Astrocyte (in vitro differentiated cells and primary cell): ENCODE measurements at regions not wholly inside any gene's neighbourhood (a gene's known extent, or its start where the extent isn't known, plus 50 kb on each side); places are given as distances from the start of the nearest gene placed in this dataset.
A peak's percentile ranks its signal among the peaks of the same experiment; 100 is the strongest.

Source experiments
- DNase-seq: peaks from one replicate; pipeline ENCODE4 v3.0.0-alpha.2; 2010; ENCODE audit warnings: low read depth
- FAIRE-seq: peaks from 2 replicates; lab custom pipeline; 2011; peaks lifted over from hg19 to GRCh38; lab: Jason Lieb, UNC
- H2AFZ ChIP-seq: 2 replicates; pipeline ENCODE4 v1.6.0; 2012; ENCODE audit warnings: low read depth, low read length, inconsistent platforms
- H3K27ac ChIP-seq: 2 replicates; pipeline ENCODE4 v1.5.1; 2011; ENCODE audit warnings: low read depth, low read length, inconsistent platforms
- H3K27me3 ChIP-seq: 2 replicates; pipeline ENCODE4 v1.6.0; 2011; ENCODE audit warnings: low read length, inconsistent platforms; ENCODE audit not compliant: insufficient read depth
- H3K36me3 ChIP-seq: 2 replicates; pipeline ENCODE4 v1.5.1; 2011; ENCODE audit warnings: low read length, inconsistent platforms; ENCODE audit not compliant: insufficient read depth
- H3K4me1 ChIP-seq: 2 replicates; pipeline ENCODE4 v1.5.1; 2011; ENCODE audit warnings: low read length, inconsistent platforms; ENCODE audit not compliant: insufficient read depth
- H3K4me2 ChIP-seq: 2 replicates; pipeline ENCODE4 v1.6.0; 2012; ENCODE audit warnings: low read length, inconsistent platforms
- H3K4me3 ChIP-seq: 2 replicates; pipeline ENCODE4 v1.5.1; 2011; ENCODE audit warnings: low read depth, mild to moderate bottlenecking, low read length, inconsistent platforms; ENCODE audit not compliant: insufficient read depth
- H3K79me2 ChIP-seq: 2 replicates; pipeline ENCODE4 v1.6.0; 2012; ENCODE audit warnings: mild to moderate bottlenecking, low read length, inconsistent platforms; ENCODE audit not compliant: insufficient read depth
- H3K9ac ChIP-seq: 2 replicates; pipeline ENCODE4 v1.6.0; 2012; ENCODE audit warnings: mild to moderate bottlenecking, low read length, inconsistent platforms
- H3K9me3 ChIP-seq: 2 replicates; pipeline ENCODE4 v1.5.1; 2012; ENCODE audit warnings: low read depth, mild to moderate bottlenecking, low read length, inconsistent platforms; ENCODE audit not compliant: insufficient read depth
- H4K20me1 ChIP-seq: 2 replicates; pipeline ENCODE4 v1.6.0; 2012; ENCODE audit warnings: low read length, inconsistent platforms; ENCODE audit not compliant: insufficient read depth
- H3K27ac Mint-ChIP-seq: one replicate; pipeline ENCODE4 v1.8.0; 2021; ENCODE audit warnings: mild to moderate bottlenecking, mixed read lengths; ENCODE audit not compliant: unreplicated experiment
- H3K27me3 Mint-ChIP-seq: one replicate; pipeline ENCODE4 v1.8.0; 2021; ENCODE audit warnings: low read depth, mixed read lengths; ENCODE audit not compliant: unreplicated experiment
- H3K36me3 Mint-ChIP-seq: one replicate; pipeline ENCODE4 v1.8.0; 2021; ENCODE audit warnings: low read depth, mixed read lengths; ENCODE audit not compliant: unreplicated experiment
- H3K4me1 Mint-ChIP-seq: one replicate; pipeline ENCODE4 v1.8.0; 2021; ENCODE audit warnings: low read depth, mixed read lengths; ENCODE audit not compliant: unreplicated experiment
- H3K4me3 Mint-ChIP-seq: one replicate; pipeline ENCODE4 v1.8.0; 2021; ENCODE audit warnings: mild to moderate bottlenecking, moderate library complexity, mixed read lengths; ENCODE audit not compliant: unreplicated experiment
- H3K9me3 Mint-ChIP-seq: one replicate; pipeline ENCODE4 v1.8.0; 2021; ENCODE audit warnings: mild to moderate bottlenecking, mixed read lengths; ENCODE audit not compliant: unreplicated experiment
- EZH2 ChIP-seq: IDR thresholded peaks from 2 replicates; pipeline ENCODE4 v1.6.1; 2012; ENCODE audit warnings: mild to moderate bottlenecking, low read length, inconsistent platforms; ENCODE audit not compliant: insufficient read depth
- TF ChIP-seq, protein P1 (sequence below): IDR thresholded peaks from 2 replicates; pipeline ENCODE4 v1.5.1; 2011; ENCODE audit warnings: low read depth, mild to moderate bottlenecking, inconsistent platforms, low read length, moderate library complexity; ENCODE audit not compliant: insufficient read depth

- H3K36me3 ChIP-seq, result no peaks in the 10 kb centered on the region
- H3K4me3 ChIP-seq, result no peak overlapping the region
- H3K4me1 ChIP-seq, result no peaks in the 10 kb centered on the region
- Mint-ChIP-seq H3K4me3 (no peak overlapping the region), H3K4me1 (peaks cover 2% of the 10 kb centered on the region), H3K9me3 (no peaks in the 10 kb centered on the region), H3K27me3 (no peaks in the 10 kb centered on the region), H3K27ac (no peak overlapping the region), H3K36me3 (no peaks in the 10 kb centered on the region)
- no peak overlapping the region for H3K4me2 ChIP-seq
- no peaks in the 10 kb centered on the region for H3K9me3 ChIP-seq
- no peak overlapping the region for H3K9ac ChIP-seq
- DNase-seq (no peak), FAIRE-seq (no peak)
- H3K79me2 ChIP-seq, result no peaks in the 10 kb centered on the region
- H4K20me1 ChIP-seq, result no peaks in the 10 kb centered on the region
- no peak for TF ChIP-seq EZH2
- TF ChIP-seq, protein P1, sequence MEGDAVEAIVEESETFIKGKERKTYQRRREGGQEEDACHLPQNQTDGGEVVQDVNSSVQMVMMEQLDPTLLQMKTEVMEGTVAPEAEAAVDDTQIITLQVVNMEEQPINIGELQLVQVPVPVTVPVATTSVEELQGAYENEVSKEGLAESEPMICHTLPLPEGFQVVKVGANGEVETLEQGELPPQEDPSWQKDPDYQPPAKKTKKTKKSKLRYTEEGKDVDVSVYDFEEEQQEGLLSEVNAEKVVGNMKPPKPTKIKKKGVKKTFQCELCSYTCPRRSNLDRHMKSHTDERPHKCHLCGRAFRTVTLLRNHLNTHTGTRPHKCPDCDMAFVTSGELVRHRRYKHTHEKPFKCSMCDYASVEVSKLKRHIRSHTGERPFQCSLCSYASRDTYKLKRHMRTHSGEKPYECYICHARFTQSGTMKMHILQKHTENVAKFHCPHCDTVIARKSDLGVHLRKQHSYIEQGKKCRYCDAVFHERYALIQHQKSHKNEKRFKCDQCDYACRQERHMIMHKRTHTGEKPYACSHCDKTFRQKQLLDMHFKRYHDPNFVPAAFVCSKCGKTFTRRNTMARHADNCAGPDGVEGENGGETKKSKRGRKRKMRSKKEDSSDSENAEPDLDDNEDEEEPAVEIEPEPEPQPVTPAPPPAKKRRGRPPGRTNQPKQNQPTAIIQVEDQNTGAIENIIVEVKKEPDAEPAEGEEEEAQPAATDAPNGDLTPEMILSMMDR, result no peak
- H3K27me3 ChIP-seq, result no peaks in the 10 kb centered on the region
- H2AFZ ChIP-seq, result no peak overlapping the region
- H3K27ac ChIP-seq, result no peak overlapping the region
Measured at GRCh38 chr1:74834261-74834660, 101.3 kb downstream of the TYW3 start.

GRCh38 chr1:74835051-74835450 lies 102.1 kb downstream of the TYW3 start:
- no peaks in the 10 kb centered on the region for H3K4me1 ChIP-seq
- Mint-ChIP-seq H3K36me3 (no peaks in the 10 kb centered on the region), H3K9me3 (no peaks in the 10 kb centered on the region), H3K27me3 (no peaks in the 10 kb centered on the region), H3K4me1 (peaks cover 2% of the 10 kb centered on the region), H3K4me3 (no peak overlapping the region), H3K27ac (no peak overlapping the region)
- DNase-seq, result peak; percentile 40
- H3K4me3 ChIP-seq, result no peak overlapping the region
- no peaks in the 10 kb centered on the region for H3K9me3 ChIP-seq
- H3K36me3 ChIP-seq, result no peaks in the 10 kb centered on the region
- no peak overlapping the region for H2AFZ ChIP-seq
- no peaks in the 10 kb centered on the region for H3K27me3 ChIP-seq
- no peak for FAIRE-seq
- peak overlapping the region; percentile 32 for H3K4me2 ChIP-seq
- no peaks in the 10 kb centered on the region for H3K79me2 ChIP-seq
- no peak for TF ChIP-seq EZH2
- TF ChIP-seq, protein P1, result no peak
- H3K9ac ChIP-seq, result no peak overlapping the region
- H4K20me1 ChIP-seq, result no peaks in the 10 kb centered on the region
- H3K27ac ChIP-seq, result no peak overlapping the region

GRCh38 chr1:74842726-74843125 lies 109.8 kb downstream of the TYW3 start:
- DNase-seq, result no peak
- H3K27ac ChIP-seq, result no peak overlapping the region
- no peak for TF ChIP-seq EZH2
- TF ChIP-seq, protein P1, result no peak
- H3K4me3 ChIP-seq, result no peak overlapping the region
- Mint-ChIP-seq H3K27ac (no peak overlapping the region), H3K36me3 (no peaks in the 10 kb centered on the region), H3K9me3 (peaks cover 3% of the 10 kb centered on the region), H3K4me1 (no peaks in the 10 kb centered on the region), H3K4me3 (no peak overlapping the region), H3K27me3 (no peaks in the 10 kb centered on the region)
- H3K9ac ChIP-seq, result no peak overlapping the region
- no peaks in the 10 kb centered on the region for H3K36me3 ChIP-seq
- no peaks in the 10 kb centered on the region for H3K4me1 ChIP-seq
- FAIRE-seq, result no peak
- no peaks in the 10 kb centered on the region for H3K9me3 ChIP-seq
- no peak overlapping the region for H2AFZ ChIP-seq
- H3K4me2 ChIP-seq, result no peak overlapping the region
- H3K27me3 ChIP-seq, result no peaks in the 10 kb centered on the region
- no peaks in the 10 kb centered on the region for H3K79me2 ChIP-seq
- no peaks in the 10 kb centered on the region for H4K20me1 ChIP-seq
